ENCODE measurements at regions not wholly inside any gene's neighbourhood (a gene's known extent, or its start where the extent isn't known, plus 50 kb on each side); places are given as distances from the start of the nearest gene placed in this dataset.

GRCh38 chr7:112898432-112899290, 108.5 kb upstream of the TMEM168 start:
- peaks cover 9% of the 10 kb centered on the region for H3K36me3 ChIP-seq (ENCODE audit: control insufficient read depth, insufficient read depth, low read length)
- no peak overlapping the region for H3K4me3 ChIP-seq (ENCODE audit: extremely low read depth, insufficient read depth, low read length, poor library complexity, severe bottlenecking)
- no peaks in the 10 kb centered on the region for H3K4me1 ChIP-seq (ENCODE audit: control insufficient read depth, insufficient read depth, low read length, poor library complexity, severe bottlenecking)
- no peaks in the 10 kb centered on the region for H3K9me3 ChIP-seq (ENCODE audit: control insufficient read depth, low read length)
- no peak overlapping the region for H3K27ac ChIP-seq (ENCODE audit: low read depth, low read length, severe bottlenecking)

- Histone ChIP-seq H3K36me3 (ENCODE audit: control insufficient read depth, insufficient read depth, low read length) (peaks cover 16% of the 10 kb centered on the region), H3K4me3 (ENCODE audit: extremely low read depth, insufficient read depth, low read length, poor library complexity, severe bottlenecking) (no peak overlapping the region), H3K4me1 (ENCODE audit: control insufficient read depth, insufficient read depth, low read length, poor library complexity, severe bottlenecking) (no peaks in the 10 kb centered on the region), H3K27ac (ENCODE audit: low read depth, low read length, severe bottlenecking) (no peak overlapping the region), H3K9me3 (ENCODE audit: control insufficient read depth, low read length) (no peaks in the 10 kb centered on the region)
- 80 to 89% methylated on average over 1 of the region's 2 CpGs for WGBS, 2 experiments (ENCODE audit: insufficient coverage in 2 of 2)
Observed at GRCh38 chr7:112897839-112898431, 107.7 kb upstream of the TMEM168 start.

- Histone ChIP-seq H3K27ac (ENCODE audit: low read depth, low read length, severe bottlenecking) (no peak overlapping the region), H3K4me1 (ENCODE audit: control insufficient read depth, insufficient read depth, low read length, poor library complexity, severe bottlenecking) (no peaks in the 10 kb centered on the region), H3K9me3 (ENCODE audit: control insufficient read depth, low read length) (no peaks in the 10 kb centered on the region), H3K36me3 (ENCODE audit: control insufficient read depth, insufficient read depth, low read length) (peaks cover 17% of the 10 kb centered on the region), H3K4me3 (ENCODE audit: extremely low read depth, insufficient read depth, low read length, poor library complexity, severe bottlenecking) (no peak overlapping the region)
- 100% methylated on average over 7 of the region's 10 CpGs; no CpG with 5 or more reads in 1 of the 2 experiments for WGBS, 2 experiments (ENCODE audit: insufficient coverage in 2 of 2)
Observed at GRCh38 chr7:112896026-112896601, 105.9 kb upstream of the TMEM168 start.

- 100% methylated on average over 1 of the region's 2 CpGs; no CpG with 5 or more reads in 1 of the 2 experiments for WGBS, 2 experiments (ENCODE audit: insufficient coverage in 2 of 2)
- Histone ChIP-seq H3K9me3 (ENCODE audit: control insufficient read depth, low read length) (no peaks in the 10 kb centered on the region), H3K4me1 (ENCODE audit: control insufficient read depth, insufficient read depth, low read length, poor library complexity, severe bottlenecking) (no peaks in the 10 kb centered on the region), H3K27ac (ENCODE audit: low read depth, low read length, severe bottlenecking) (no peak overlapping the region), H3K4me3 (ENCODE audit: extremely low read depth, insufficient read depth, low read length, poor library complexity, severe bottlenecking) (no peak overlapping the region), H3K36me3 (ENCODE audit: control insufficient read depth, insufficient read depth, low read length) (peaks cover 15% of the 10 kb centered on the region)
Observed at GRCh38 chr7:112892263-112892662, 102.1 kb upstream of the TMEM168 start.

GRCh38 chr7:112891698-112892097, 101.5 kb upstream of the TMEM168 start:
- Histone ChIP-seq H3K4me1 (ENCODE audit: control insufficient read depth, insufficient read depth, low read length, poor library complexity, severe bottlenecking) (no peaks in the 10 kb centered on the region), H3K9me3 (ENCODE audit: control insufficient read depth, low read length) (no peaks in the 10 kb centered on the region), H3K4me3 (ENCODE audit: extremely low read depth, insufficient read depth, low read length, poor library complexity, severe bottlenecking) (no peak overlapping the region), H3K36me3 (ENCODE audit: control insufficient read depth, insufficient read depth, low read length) (peaks cover 15% of the 10 kb centered on the region), H3K27ac (ENCODE audit: low read depth, low read length, severe bottlenecking) (no peak overlapping the region)

GRCh38 chr7:112889834-112890438, 99.7 kb upstream of the TMEM168 start:
- H3K36me3 ChIP-seq (ENCODE audit: control insufficient read depth, insufficient read depth, low read length): peaks cover 15% of the 10 kb centered on the region
- WGBS, 2 experiments (ENCODE audit: insufficient coverage in 2 of 2): 70 to 88% methylated on average over 3 to 4 of the region's 6 CpGs
- H3K4me3 ChIP-seq (ENCODE audit: extremely low read depth, insufficient read depth, low read length, poor library complexity, severe bottlenecking): no peak overlapping the region
- H3K4me1 ChIP-seq (ENCODE audit: control insufficient read depth, insufficient read depth, low read length, poor library complexity, severe bottlenecking): no peaks in the 10 kb centered on the region
- H3K27ac ChIP-seq (ENCODE audit: low read depth, low read length, severe bottlenecking): no peak overlapping the region
- no peaks in the 10 kb centered on the region for H3K9me3 ChIP-seq (ENCODE audit: control insufficient read depth, low read length)

- H3K36me3 ChIP-seq (ENCODE audit: control insufficient read depth, insufficient read depth, low read length): peaks cover 15% of the 10 kb centered on the region
- no peaks in the 10 kb centered on the region for H3K4me1 ChIP-seq (ENCODE audit: control insufficient read depth, insufficient read depth, low read length, poor library complexity, severe bottlenecking)
- no peaks in the 10 kb centered on the region for H3K9me3 ChIP-seq (ENCODE audit: control insufficient read depth, low read length)
Observed at GRCh38 chr7:112889268-112889667, 99.1 kb upstream of the TMEM168 start.

GRCh38 chr7:112888781-112889180, 98.6 kb upstream of the TMEM168 start:
- WGBS, 2 experiments (ENCODE audit: insufficient coverage in 2 of 2): no CpG with 5 or more reads among the region's 1 CpG
- Histone ChIP-seq H3K9me3 (ENCODE audit: control insufficient read depth, low read length) (no peaks in the 10 kb centered on the region), H3K27ac (ENCODE audit: low read depth, low read length, severe bottlenecking) (no peak overlapping the region)

More at GRCh38 chr7:112889268-112889667, 99.1 kb upstream of the TMEM168 start:
- Histone ChIP-seq H3K4me3 (ENCODE audit: extremely low read depth, insufficient read depth, low read length, poor library complexity, severe bottlenecking) (no peak overlapping the region), H3K27ac (ENCODE audit: low read depth, low read length, severe bottlenecking) (no peak overlapping the region)
- 86% methylated on average over 1 of the region's 2 CpGs; no CpG with 5 or more reads in 1 of the 2 experiments for WGBS, 2 experiments (ENCODE audit: insufficient coverage in 2 of 2)

GRCh38 chr7:112887976-112888375, 97.8 kb upstream of the TMEM168 start:
- Histone ChIP-seq H3K4me1 (ENCODE audit: control insufficient read depth, insufficient read depth, low read length, poor library complexity, severe bottlenecking) (no peaks in the 10 kb centered on the region), H3K27ac (ENCODE audit: low read depth, low read length, severe bottlenecking) (no peak overlapping the region), H3K9me3 (ENCODE audit: control insufficient read depth, low read length) (no peaks in the 10 kb centered on the region), H3K4me3 (ENCODE audit: extremely low read depth, insufficient read depth, low read length, poor library complexity, severe bottlenecking) (no peak overlapping the region), H3K36me3 (ENCODE audit: control insufficient read depth, insufficient read depth, low read length) (peaks cover 4% of the 10 kb centered on the region)
- WGBS, 2 experiments (ENCODE audit: insufficient coverage in 2 of 2): no CpG with 5 or more reads among the region's 1 CpG

More at GRCh38 chr7:112888781-112889180, 98.6 kb upstream of the TMEM168 start:
- H3K4me1 ChIP-seq (ENCODE audit: control insufficient read depth, insufficient read depth, low read length, poor library complexity, severe bottlenecking): no peaks in the 10 kb centered on the region
- H3K4me3 ChIP-seq (ENCODE audit: extremely low read depth, insufficient read depth, low read length, poor library complexity, severe bottlenecking): no peak overlapping the region
- peaks cover 12% of the 10 kb centered on the region for H3K36me3 ChIP-seq (ENCODE audit: control insufficient read depth, insufficient read depth, low read length)

GRCh38 chr7:112887337-112887736, 97.1 kb upstream of the TMEM168 start:
- H3K9me3 ChIP-seq (ENCODE audit: control insufficient read depth, low read length): no peaks in the 10 kb centered on the region
- H3K27ac ChIP-seq (ENCODE audit: low read depth, low read length, severe bottlenecking): no peak overlapping the region
- WGBS, 2 experiments (ENCODE audit: insufficient coverage in 2 of 2): no CpG with 5 or more reads among the region's 1 CpG
- H3K36me3 ChIP-seq (ENCODE audit: control insufficient read depth, insufficient read depth, low read length): no peaks in the 10 kb centered on the region
- H3K4me1 ChIP-seq (ENCODE audit: control insufficient read depth, insufficient read depth, low read length, poor library complexity, severe bottlenecking): no peaks in the 10 kb centered on the region
- no peak overlapping the region for H3K4me3 ChIP-seq (ENCODE audit: extremely low read depth, insufficient read depth, low read length, poor library complexity, severe bottlenecking)
